H9 (cell line): ENCODE measurements at regions not wholly inside any gene's neighbourhood (a gene's known extent, or its start where the extent isn't known, plus 50 kb on each side); places are given as distances from the start of the nearest gene placed in this dataset.

Experiments
- DNase-seq: peaks from one replicate; pipeline ENCODE4 v3.0.0-alpha.2; 2017
- H2AFZ ChIP-seq: one replicate; pipeline ENCODE4 v1.6.1; 2013; ENCODE audit warnings: mild to moderate bottlenecking, low read length, control low read depth, moderate library complexity
- H2AK5ac ChIP-seq: 2 replicates; pipeline ENCODE4 v1.6.1; 2013; ENCODE audit warnings: low read length, control low read depth, mixed read lengths; ENCODE audit not compliant: insufficient read length
- H2BK120ac ChIP-seq: one replicate; pipeline ENCODE4 v1.6.1; 2013; ENCODE audit warnings: low read depth, mild to moderate bottlenecking, low read length, control low read depth, inconsistent platforms; ENCODE audit not compliant: poor library complexity, severe bottlenecking
- H2BK12ac ChIP-seq: 2 replicates; pipeline ENCODE4 v1.6.1; 2013; ENCODE audit warnings: low read length, control low read depth, mixed read lengths, low read depth; ENCODE audit not compliant: insufficient read length
- H2BK15ac ChIP-seq: 2 replicates; pipeline ENCODE4 v1.6.1; 2013; ENCODE audit warnings: low read depth, low read length, control low read depth
- H2BK20ac ChIP-seq: one replicate; pipeline ENCODE4 v1.6.1; 2013; ENCODE audit warnings: low read depth, mild to moderate bottlenecking, low read length, control low read depth, inconsistent platforms; ENCODE audit not compliant: poor library complexity, severe bottlenecking
- H2BK5ac ChIP-seq: 2 replicates; pipeline ENCODE4 v1.6.1; 2013; ENCODE audit warnings: low read length, control low read depth, mixed read lengths; ENCODE audit not compliant: insufficient read length
- H3K14ac ChIP-seq: 2 replicates; pipeline ENCODE4 v1.6.1; 2013; ENCODE audit warnings: low read length, control low read depth; ENCODE audit not compliant: insufficient read depth
- H3K18ac ChIP-seq: 2 replicates; pipeline ENCODE4 v1.6.1; 2013; ENCODE audit warnings: low read depth, mild to moderate bottlenecking, mixed read lengths, low read length, control low read depth; ENCODE audit not compliant: insufficient read length
- H3K23ac ChIP-seq: 2 replicates; pipeline ENCODE4 v1.6.1; 2013; ENCODE audit warnings: low read length, control low read depth, mixed read lengths, low read depth; ENCODE audit not compliant: insufficient read length
- H3K23me2 ChIP-seq: 2 replicates; pipeline ENCODE4 v1.6.1; 2013; ENCODE audit warnings: low read depth, mild to moderate bottlenecking, mixed read lengths, low read length, control low read depth; ENCODE audit not compliant: insufficient read length, poor library complexity, severe bottlenecking
- H3K27ac ChIP-seq: 2 replicates; pipeline ENCODE4 v1.5.1; 2013; ENCODE audit warnings: low read length, control low read depth, mixed read lengths, low read depth; ENCODE audit not compliant: insufficient read length
- H3K27me3 ChIP-seq: 2 replicates; pipeline ENCODE4 v1.6.1; 2013; ENCODE audit warnings: low read length, control low read depth, inconsistent platforms; ENCODE audit not compliant: insufficient read depth
- H3K4ac ChIP-seq: 2 replicates; pipeline ENCODE4 v1.6.1; 2013; ENCODE audit warnings: low read depth, mild to moderate bottlenecking, control low read depth, inconsistent platforms, low read length, moderate library complexity
- H3K4me1 ChIP-seq: 2 replicates; pipeline ENCODE4 v1.6.1; 2013; ENCODE audit warnings: low read length, control low read depth, inconsistent platforms; ENCODE audit not compliant: insufficient read depth
- H3K4me2 ChIP-seq: 2 replicates; pipeline ENCODE4 v1.6.1; 2013; ENCODE audit warnings: low read length, control low read depth, mixed read lengths; ENCODE audit not compliant: insufficient read length, insufficient read depth
- H3K56ac ChIP-seq: 2 replicates; pipeline ENCODE4 v1.6.1; 2013; ENCODE audit warnings: low read depth, mild to moderate bottlenecking, mixed read lengths, low read length, control low read depth; ENCODE audit not compliant: insufficient read length
- H3K79me1 ChIP-seq: 2 replicates; pipeline ENCODE4 v1.6.1; 2013; ENCODE audit warnings: low read depth, mild to moderate bottlenecking, moderate library complexity, low read length, control low read depth, inconsistent platforms; ENCODE audit not compliant: insufficient read depth, poor library complexity, severe bottlenecking
- H3K79me2 ChIP-seq: 2 replicates; pipeline ENCODE4 v1.6.1; 2013; ENCODE audit warnings: low read length, control low read depth, inconsistent platforms; ENCODE audit not compliant: insufficient read depth
- H3K9ac ChIP-seq: 2 replicates; pipeline ENCODE4 v1.6.1; 2013; ENCODE audit warnings: low read length, control low read depth, mixed read lengths; ENCODE audit not compliant: insufficient read length; ENCODE audit errors: extremely low read depth
- H3K9me3 ChIP-seq: one replicate; pipeline ENCODE4 v1.6.1; 2013; ENCODE audit warnings: low read depth, low read length, inconsistent platforms; ENCODE audit not compliant: control insufficient read depth
- H3T11ph ChIP-seq: one replicate; pipeline ENCODE4 v1.6.1; 2013; ENCODE audit warnings: mild to moderate bottlenecking, low read length, control low read depth, inconsistent platforms
- H4K20me1 ChIP-seq: one replicate; pipeline ENCODE4 v1.6.1; 2013; ENCODE audit not compliant: control insufficient read depth, insufficient read length, insufficient read depth
- H4K5ac ChIP-seq: 2 replicates; pipeline ENCODE4 v1.6.1; 2013; ENCODE audit warnings: low read depth, mild to moderate bottlenecking, mixed read lengths, low read length, control low read depth; ENCODE audit not compliant: insufficient read length
- H4K8ac ChIP-seq: replicated peaks from 2 replicates; pipeline ENCODE4 v1.6.1; 2013; ENCODE audit warnings: low read length, control low read depth, mixed read lengths, low read depth; ENCODE audit not compliant: insufficient read length
- H4K91ac ChIP-seq: 2 replicates; pipeline ENCODE4 v1.6.1; 2013; ENCODE audit warnings: low read depth, mild to moderate bottlenecking, moderate library complexity, mixed read lengths, low read length, control low read depth; ENCODE audit not compliant: insufficient read length
- H3K27ac Mint-ChIP-seq, 3 experiments: 2 replicates in 2 of 3; 3 replicates in 1 of 3; pipeline ENCODE4 v1.8.0; 2020 to 2021; ENCODE audit warnings: mixed read lengths in 3 of 3, mild to moderate bottlenecking in 1 of 3, moderate library complexity in 1 of 3
- H3K27me3 Mint-ChIP-seq: 2 replicates; pipeline ENCODE4 v1.8.0; 2021; ENCODE audit warnings: low read depth, mild to moderate bottlenecking, moderate library complexity, mixed read lengths
- H3K36me3 Mint-ChIP-seq, 3 experiments: 2 replicates in 2 of 3; 3 replicates in 1 of 3; pipeline ENCODE4 v1.8.0; 2020 to 2021; ENCODE audit warnings: low read depth in 3 of 3, mixed read lengths in 3 of 3; ENCODE audit not compliant: insufficient read depth in 1 of 3
- H3K4me1 Mint-ChIP-seq, 2 experiments: 2 replicates each; pipeline ENCODE4 v1.8.0; 2020; ENCODE audit warnings: mixed read lengths in 2 of 2
- H3K4me3 Mint-ChIP-seq, 2 experiments: 2 replicates in 1 of 2; 3 replicates in 1 of 2; pipeline ENCODE4 v1.8.0; 2020 to 2021; ENCODE audit warnings: mild to moderate bottlenecking in 2 of 2, mixed read lengths in 2 of 2, moderate library complexity in 1 of 2
- H3K9me3 Mint-ChIP-seq, 2 experiments: 2 replicates in 1 of 2; 3 replicates in 1 of 2; pipeline ENCODE4 v1.8.0; 2020; ENCODE audit warnings: mild to moderate bottlenecking in 2 of 2, mixed read lengths in 2 of 2, moderate library complexity in 1 of 2
- WGBS: extraction: QIAGEN DNeasy Blood & Tissue Kit; methylation state at CpG from one replicate; pipeline ENCODE4 v1.1.7; 2013; ENCODE audit warnings: missing lambda C conversion rate, low lambda C conversion rate, mixed read lengths; ENCODE audit not compliant: insufficient read length; ENCODE audit errors: extremely low coverage; 5-methylcytosine and 5-hydroxymethylcytosine counted together
- TF ChIP-seq, protein P1 (sequence below): fragments of 200-600 bp; sonication (generic); conservative IDR thresholded peaks from 3 replicates; pipeline ENCODE4 v1.8.0; 2021; ENCODE audit warnings: antibody characterized with exemption, mild to moderate bottlenecking

DNA sequence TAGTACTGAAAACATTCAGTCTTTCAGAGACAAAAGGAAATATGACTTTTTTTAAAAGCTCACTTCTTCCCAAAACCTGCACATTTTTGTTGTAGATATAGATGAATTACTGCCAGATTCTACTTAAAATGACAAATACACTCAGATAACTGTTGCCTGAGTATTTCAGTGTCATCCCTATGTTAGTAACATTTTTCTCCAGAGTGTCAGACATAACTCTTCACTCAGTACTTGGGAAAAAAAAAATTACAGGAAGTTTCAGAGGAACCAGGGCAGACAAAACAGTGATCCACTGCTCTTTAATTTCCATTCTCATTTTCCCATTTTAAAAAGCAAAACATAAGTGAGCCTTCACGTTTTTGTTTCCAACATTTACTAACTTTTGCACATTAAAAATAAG lies 79.3 kb upstream of the ITGA1 start:
- TF ChIP-seq, protein P1, sequence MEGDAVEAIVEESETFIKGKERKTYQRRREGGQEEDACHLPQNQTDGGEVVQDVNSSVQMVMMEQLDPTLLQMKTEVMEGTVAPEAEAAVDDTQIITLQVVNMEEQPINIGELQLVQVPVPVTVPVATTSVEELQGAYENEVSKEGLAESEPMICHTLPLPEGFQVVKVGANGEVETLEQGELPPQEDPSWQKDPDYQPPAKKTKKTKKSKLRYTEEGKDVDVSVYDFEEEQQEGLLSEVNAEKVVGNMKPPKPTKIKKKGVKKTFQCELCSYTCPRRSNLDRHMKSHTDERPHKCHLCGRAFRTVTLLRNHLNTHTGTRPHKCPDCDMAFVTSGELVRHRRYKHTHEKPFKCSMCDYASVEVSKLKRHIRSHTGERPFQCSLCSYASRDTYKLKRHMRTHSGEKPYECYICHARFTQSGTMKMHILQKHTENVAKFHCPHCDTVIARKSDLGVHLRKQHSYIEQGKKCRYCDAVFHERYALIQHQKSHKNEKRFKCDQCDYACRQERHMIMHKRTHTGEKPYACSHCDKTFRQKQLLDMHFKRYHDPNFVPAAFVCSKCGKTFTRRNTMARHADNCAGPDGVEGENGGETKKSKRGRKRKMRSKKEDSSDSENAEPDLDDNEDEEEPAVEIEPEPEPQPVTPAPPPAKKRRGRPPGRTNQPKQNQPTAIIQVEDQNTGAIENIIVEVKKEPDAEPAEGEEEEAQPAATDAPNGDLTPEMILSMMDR, result no peak
- Histone ChIP-seq H3T11ph (no peak overlapping the region), H4K91ac (no peak overlapping the region), H3K4ac (no peak overlapping the region), H3K27ac (no peak overlapping the region), H3K27me3 (no peaks in the 10 kb centered on the region), H3K79me1 (no peaks in the 10 kb centered on the region), H3K9me3 (no peaks in the 10 kb centered on the region), H2BK5ac (no peak overlapping the region), H2BK120ac (no peak overlapping the region), H3K14ac (no peak overlapping the region), H3K4me2 (no peak overlapping the region), H4K5ac (no peak overlapping the region), H2BK15ac (no peak overlapping the region), H3K18ac (no peak overlapping the region), H4K8ac (no peak overlapping the region), H3K56ac (no peak overlapping the region), H2BK20ac (no peak overlapping the region), H3K9ac (no peak overlapping the region), H4K20me1 (no peaks in the 10 kb centered on the region), H3K23ac (no peak overlapping the region), H3K4me1 (peaks cover 3% of the 10 kb centered on the region; the same call in 1 of the 2 replicates), H2AK5ac (no peak overlapping the region), H2AFZ (no peak overlapping the region), H3K79me2 (no peaks in the 10 kb centered on the region), H3K23me2 (no peaks in the 10 kb centered on the region), H2BK12ac (no peak overlapping the region)
- no peak overlapping the region for H3K4me3 Mint-ChIP-seq
- no peaks in the 10 kb centered on the region for H3K9me3 Mint-ChIP-seq
- H3K4me1 Mint-ChIP-seq, result peaks cover 9 to 13% of the 10 kb centered on the region in 2 experiments
- H3K27ac Mint-ChIP-seq, result no peak overlapping the region
- no CpG with 5 or more reads among the region's 1 CpG for WGBS
- H3K27me3 Mint-ChIP-seq, result peaks cover 1% of the 10 kb centered on the region; the same call in 1 of the 2 replicates
- no peaks in the 10 kb centered on the region for H3K36me3 Mint-ChIP-seq
- no peak for DNase-seq
